HG03521 (cell line): ENCODE measurements at regions not wholly inside any gene's neighbourhood (a gene's known extent, or its start where the extent isn't known, plus 50 kb on each side); places are given as distances from the start of the nearest gene placed in this dataset.
"Not testable (repeated sequence)": the region's sequence is repeated elsewhere in the genome, so short reads cannot be mapped to it uniquely, and the experiment has no call there.

Experiments
- ATAC-seq: cut with Tn5 transposase; IDR thresholded peaks from one replicate; pipeline ENCODE4 v1.9.1; 2021; ENCODE audit warnings: mild to moderate bottlenecking, moderate library complexity; ENCODE audit not compliant: unreplicated experiment

DNA sequence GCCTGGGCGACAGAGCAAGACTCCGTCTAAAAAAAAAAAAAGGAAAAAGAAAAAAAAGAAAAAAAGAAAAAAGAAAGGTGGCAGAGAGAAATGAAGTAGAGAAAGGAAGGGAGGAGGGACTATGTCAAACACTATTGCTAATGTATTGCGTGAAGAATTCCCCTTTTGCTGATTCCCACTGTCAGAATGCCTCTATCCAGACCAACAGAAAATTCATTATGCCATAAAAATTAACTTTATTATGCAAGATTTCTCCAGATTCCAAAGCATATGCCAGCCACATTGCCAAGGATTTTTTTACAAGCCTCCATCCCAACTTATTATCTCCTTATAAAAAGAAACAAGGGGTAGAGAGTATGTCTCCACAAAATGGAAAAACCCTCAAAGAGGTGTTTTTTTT, 209.3 kb downstream of the MTERF1 start:
- no peak for ATAC-seq

- no peak for ATAC-seq
These were observed 206.0 kb downstream of the MTERF1 start for GRCh38 chr7:91674470-91674869.

DNA sequence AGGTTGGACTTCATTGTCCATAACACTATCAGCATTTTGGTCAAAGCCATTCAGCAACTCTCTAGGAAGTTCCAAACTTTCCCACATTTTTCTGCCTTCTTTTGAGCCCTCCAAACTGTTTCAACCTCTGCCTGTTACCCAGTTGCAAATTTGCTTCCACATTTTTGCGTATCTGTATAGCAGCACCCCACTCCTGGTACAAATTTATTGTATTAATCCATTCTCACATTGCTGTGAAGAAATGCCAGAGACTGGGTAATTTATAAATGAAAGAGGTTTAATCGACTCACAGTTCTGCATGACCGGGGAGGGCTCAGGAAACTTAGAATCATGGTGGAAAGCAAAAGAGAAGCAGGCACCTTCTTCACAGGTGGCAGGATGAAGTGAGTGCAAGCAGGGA, 198.8 kb downstream of the MTERF1 start:
- ATAC-seq, result no peak

- no peak for ATAC-seq
These were observed 196.7 kb downstream of the MTERF1 start for GRCh38 chr7:91683823-91684222.

- no peak for ATAC-seq
These were observed 195.0 kb downstream of the MTERF1 start for GRCh38 chr7:91685544-91685943.

DNA sequence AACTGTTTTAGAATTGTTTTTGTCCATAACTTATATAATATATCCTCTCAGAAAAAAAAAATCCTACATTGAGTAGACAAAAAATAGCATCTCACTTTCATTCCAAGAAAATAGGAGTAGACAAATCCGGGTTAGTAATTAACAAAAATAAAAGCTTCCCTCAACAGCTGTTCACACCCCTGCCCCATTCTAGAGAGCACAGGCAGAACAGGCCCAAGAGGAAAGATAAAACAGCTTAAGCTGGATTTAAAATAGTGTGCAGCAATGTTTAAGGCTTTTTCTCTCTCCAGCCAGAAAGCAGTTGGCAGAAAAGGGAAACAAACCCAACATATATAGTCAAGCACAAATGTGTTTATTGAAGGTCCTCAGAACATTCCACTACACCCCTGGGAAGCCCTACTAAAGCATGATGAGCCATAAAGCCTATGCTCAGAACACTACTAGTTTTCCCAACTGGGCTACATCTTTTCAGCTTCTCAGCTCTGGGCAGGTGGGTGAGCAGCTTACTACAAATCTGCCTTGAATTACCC, 189.9 kb downstream of the MTERF1 start:
- no peak for ATAC-seq

DNA sequence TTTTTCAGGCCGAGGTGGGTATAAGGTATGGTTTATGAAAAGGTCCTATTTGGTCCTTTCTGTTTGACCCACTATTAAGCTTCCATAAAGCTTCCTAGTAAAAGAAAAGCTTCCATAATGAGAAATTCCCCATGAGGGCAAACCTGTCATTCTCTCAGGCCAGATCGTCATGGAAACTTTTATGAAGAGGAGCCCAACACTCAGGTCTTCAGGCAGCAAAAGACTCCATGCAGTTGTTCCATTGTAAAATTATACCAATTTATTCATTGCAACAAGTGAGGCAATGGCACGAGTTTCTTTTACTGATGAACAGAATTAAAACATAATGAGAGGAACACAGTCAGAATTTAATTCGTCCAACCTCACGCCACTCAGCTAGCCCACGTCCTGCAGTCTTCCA, 188.6 kb downstream of the MTERF1 start:
- no peak for ATAC-seq

- no peak for ATAC-seq
These were observed 187.7 kb downstream of the MTERF1 start for GRCh38 chr7:91692800-91693199.

DNA sequence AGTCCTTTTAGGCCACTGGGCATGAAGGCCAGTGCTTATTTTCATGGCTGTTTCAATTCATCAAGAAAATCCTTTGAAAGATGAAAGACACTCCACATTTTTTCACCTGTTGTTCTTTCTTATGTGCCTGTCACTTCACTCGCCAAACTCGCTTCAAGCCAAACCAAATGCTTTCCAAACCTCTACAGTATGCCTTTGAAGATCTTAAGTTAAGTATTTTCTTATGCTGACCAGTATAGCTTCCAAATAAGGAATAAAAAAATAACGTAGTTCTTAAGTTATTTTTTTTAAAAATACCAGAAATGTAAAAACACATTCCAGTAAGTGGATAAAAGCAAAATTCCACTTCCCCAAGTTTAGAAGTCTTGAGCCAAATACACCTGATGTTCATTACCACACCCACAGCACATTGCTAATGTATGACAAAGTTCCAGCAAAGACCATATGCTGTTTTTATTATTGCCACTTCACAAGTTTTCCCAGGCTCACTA, 186.1 kb downstream of the MTERF1 start:
- no peak for ATAC-seq

DNA sequence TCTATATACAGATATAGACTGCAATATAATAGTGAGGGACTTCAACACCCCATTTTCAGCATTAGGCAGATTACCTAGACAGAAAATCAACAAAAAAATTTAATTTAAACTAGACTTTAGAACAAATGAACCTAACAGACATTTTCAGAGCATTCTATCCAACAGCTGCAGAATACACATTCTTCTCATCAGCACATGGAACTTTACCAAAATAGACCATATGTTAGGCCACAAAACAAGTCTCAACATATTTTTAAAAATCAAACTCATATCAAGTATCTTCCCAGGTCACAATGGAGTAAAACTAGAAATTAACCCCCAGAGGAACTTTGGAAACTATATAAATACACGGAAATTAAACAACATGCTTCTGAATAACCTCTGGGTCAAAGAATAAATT, 169.6 kb downstream of the MTERF1 start:
- no peak for ATAC-seq

- no peak for ATAC-seq
These were observed 166.8 kb downstream of the MTERF1 start for GRCh38 chr7:91713669-91714068.

DNA sequence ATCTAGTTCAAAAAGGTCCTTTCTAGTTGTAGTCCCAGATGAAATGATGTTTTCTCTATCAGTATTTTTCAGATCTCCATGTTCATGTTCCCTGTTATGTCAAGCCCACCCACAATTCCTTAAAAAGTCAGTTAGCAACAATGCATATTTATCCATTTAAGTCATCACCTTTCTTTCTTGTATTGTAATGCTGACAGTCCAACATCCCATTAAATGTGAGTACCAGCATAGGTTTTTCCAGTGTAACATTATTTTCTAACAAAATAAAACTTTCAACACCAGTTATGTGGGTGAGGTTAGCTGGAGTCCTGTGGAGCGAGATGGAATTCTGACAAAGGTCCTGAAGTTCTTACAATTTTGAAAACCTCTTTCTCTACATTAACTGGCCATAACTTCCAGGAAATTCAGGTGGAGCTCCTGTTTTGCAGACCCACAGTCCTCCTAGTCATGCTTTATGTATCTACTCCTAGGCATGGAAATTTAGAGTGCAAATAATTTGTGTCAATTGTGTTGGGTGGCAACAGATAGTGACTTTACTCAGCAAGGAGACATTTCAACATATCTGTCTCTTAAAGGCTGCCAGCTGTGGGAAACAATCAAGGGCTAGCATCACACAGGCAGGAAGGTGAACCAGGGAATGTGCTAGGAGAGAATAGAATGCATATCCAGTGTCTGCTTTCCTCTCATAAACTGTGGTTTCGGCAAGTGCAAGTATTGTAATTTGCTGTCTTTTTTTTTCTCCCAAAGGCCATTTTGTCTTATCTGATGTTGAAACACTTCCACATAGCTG, 162.6 kb downstream of the MTERF1 start:
- no peak for ATAC-seq

GRCh38 chr7:91719008-91719407, 161.5 kb downstream of the MTERF1 start:
- ATAC-seq, result no peak

DNA sequence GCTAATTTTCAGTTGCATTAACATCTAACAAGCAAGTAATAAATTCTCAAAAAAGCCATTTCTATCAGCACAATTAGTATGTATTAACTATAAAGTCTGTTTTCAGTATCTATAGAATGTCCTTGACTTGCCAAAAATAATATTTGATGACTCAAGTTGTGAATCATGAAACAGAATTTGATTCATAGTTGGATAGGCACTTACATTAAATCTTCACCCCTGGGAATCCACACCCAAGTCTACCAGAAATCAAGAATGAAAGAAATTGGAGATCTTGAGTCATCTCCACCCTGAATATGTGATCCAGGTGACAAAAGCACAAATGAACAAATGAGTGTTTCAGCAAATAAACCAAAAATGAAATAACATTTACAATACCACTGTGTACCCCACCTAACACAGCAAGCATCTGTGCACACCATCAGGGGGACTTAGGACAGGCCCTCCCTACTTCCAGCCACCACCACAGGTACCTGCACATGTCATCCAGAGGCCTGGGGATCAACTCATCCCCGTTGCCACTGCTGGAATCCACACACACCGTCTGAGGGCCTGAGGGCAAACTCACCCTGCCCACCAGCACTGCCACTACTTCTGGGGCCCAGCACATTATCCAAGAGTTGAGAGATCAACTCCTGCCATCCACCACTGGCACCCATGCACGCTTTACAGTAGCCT, 160.1 kb downstream of the MTERF1 start:
- no peak for ATAC-seq

DNA sequence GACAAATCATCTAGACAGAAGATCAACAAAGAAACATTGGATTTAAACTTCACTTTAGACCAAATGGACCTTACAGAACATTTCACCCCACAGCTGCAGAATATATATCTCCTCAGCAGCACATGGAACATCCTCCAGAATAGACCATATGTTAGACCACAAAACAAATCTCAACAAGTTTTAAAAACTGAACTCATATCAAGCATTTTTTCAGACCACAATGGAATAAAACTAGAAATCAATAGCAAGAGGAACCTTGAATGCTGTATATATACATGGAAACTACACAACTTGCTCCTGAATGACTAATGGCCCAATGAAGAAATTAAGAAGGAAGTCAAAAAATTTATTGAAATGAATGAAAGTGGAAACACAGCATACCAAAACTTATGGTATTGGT, 157.7 kb downstream of the MTERF1 start:
- ATAC-seq, result no peak

GRCh38 chr7:91729046-91729445, 151.5 kb downstream of the MTERF1 start:
- ATAC-seq, result not testable (repeated sequence)

DNA sequence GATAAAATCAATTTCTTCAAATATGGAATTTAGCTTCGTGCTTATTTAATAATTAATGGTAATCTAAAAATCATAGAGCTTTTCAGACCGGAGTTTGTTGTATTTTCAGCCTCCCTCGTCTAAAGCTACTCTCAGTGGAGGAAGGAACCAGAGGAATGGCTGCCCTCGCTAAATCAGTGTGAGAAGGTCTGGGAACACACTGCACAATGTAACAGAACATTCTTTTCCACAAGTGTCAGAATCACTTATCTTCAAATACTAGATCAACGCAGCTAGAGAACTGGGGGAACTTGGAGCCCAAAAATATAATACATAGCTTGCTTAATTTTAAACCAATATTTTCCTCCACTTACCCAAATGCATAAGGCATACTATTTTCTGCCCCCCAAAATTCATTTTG, 148.5 kb downstream of the MTERF1 start:
- no peak for ATAC-seq

GRCh38 chr7:91749418-91749817, 131.1 kb downstream of the MTERF1 start:
- ATAC-seq, result no peak

- ATAC-seq, result no peak
These were observed 130.4 kb downstream of the MTERF1 start for GRCh38 chr7:91750091-91750490.

DNA sequence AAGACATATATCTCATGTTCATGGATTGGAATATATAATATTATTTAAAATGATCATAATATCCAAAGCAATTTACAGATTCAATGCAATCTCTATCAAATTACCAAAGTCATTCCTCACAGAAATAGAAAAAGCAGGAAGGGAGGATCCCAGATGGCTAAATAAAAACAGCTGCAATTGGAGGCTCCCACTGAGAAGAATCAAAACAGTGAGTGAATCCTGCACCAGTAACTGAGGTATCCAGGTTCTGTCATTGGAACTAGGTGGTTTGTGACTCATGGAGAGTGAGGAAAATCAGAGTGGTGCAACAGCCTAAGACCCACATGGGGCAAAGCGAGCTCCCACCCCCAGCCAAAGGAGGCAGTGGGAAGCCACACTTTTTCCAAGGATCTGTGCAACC, 128.4 kb downstream of the MTERF1 start:
- ATAC-seq, result no peak

DNA sequence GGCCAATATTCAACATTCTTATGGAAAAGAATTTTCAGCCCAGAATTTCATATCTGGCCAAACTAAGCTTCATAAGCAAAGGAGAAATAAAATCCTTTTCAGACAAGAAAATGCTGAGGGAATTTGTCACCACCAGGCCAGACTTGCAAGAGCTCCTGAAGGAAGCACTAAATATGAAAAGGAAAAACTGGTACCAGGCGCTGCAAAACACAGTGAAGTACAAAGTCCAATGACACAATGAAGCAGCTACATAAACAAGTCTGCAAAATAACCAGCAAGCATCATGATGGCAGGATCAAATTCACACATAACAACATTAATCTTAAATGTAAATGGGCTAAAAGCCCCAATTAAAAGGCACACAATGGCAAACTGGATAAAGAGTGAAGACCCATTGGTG, 126.2 kb downstream of the MTERF1 start:
- not testable (repeated sequence) for ATAC-seq

- not testable (repeated sequence) for ATAC-seq
These were observed 125.4 kb downstream of the MTERF1 start for GRCh38 chr7:91755121-91755520.
